HUES48 (cell line): ENCODE measurements at regions not wholly inside any gene's neighbourhood (a gene's known extent, or its start where the extent isn't known, plus 50 kb on each side); places are given as distances from the start of the nearest gene placed in this dataset.
"Not testable (repeated sequence)": the region's sequence is repeated elsewhere in the genome, so short reads cannot be mapped to it uniquely, and the experiment has no call there.

Source experiments
- H3K27ac ChIP-seq: one replicate; pipeline ENCODE4 v1.7.0; 2013; ENCODE audit warnings: low read depth, low read length, inconsistent platforms
- H3K27me3 ChIP-seq: 2 replicates; pipeline ENCODE4 v1.6.1; 2013; ENCODE audit warnings: mild to moderate bottlenecking, low read length; ENCODE audit not compliant: control insufficient read depth, insufficient read depth
- H3K36me3 ChIP-seq: 2 replicates; pipeline ENCODE4 v1.6.1; 2013; ENCODE audit warnings: low read length; ENCODE audit not compliant: control insufficient read depth, insufficient read depth
- H3K4me1 ChIP-seq: 2 replicates; pipeline ENCODE4 v1.6.1; 2013; ENCODE audit warnings: mild to moderate bottlenecking, low read length; ENCODE audit not compliant: control insufficient read depth, insufficient read depth
- H3K4me3 ChIP-seq: 2 replicates; pipeline ENCODE4 v1.5.1; 2013; ENCODE audit warnings: mild to moderate bottlenecking, low read depth, low read length
- H3K9ac ChIP-seq: 2 replicates; pipeline ENCODE4 v1.6.1; 2013; ENCODE audit warnings: mild to moderate bottlenecking, low read depth, low read length, moderate library complexity
- H3K9me3 ChIP-seq: 2 replicates; pipeline ENCODE4 v1.6.1; 2013; ENCODE audit warnings: low read length; ENCODE audit not compliant: control insufficient read depth, insufficient read depth

GRCh38 chr9:759983-760736, 81.3 kb upstream of the DMRT1 start:
- no peak overlapping the region for H3K27ac ChIP-seq
- no peak overlapping the region for H3K9ac ChIP-seq
- H3K4me1 ChIP-seq: peaks cover 2% of the 10 kb centered on the region; the same call in 1 of the 2 replicates
- no peaks in the 10 kb centered on the region for H3K36me3 ChIP-seq
- H3K4me3 ChIP-seq: no peak overlapping the region
- H3K27me3 ChIP-seq: no peaks in the 10 kb centered on the region
- no peaks in the 10 kb centered on the region for H3K9me3 ChIP-seq

- Histone ChIP-seq H3K4me1 (peaks cover 7% of the 10 kb centered on the region; the same call in 1 of the 2 replicates), H3K4me3 (no peak overlapping the region)
These were observed 80.2 kb upstream of the DMRT1 start for GRCh38 chr9:761176-761792.

DNA sequence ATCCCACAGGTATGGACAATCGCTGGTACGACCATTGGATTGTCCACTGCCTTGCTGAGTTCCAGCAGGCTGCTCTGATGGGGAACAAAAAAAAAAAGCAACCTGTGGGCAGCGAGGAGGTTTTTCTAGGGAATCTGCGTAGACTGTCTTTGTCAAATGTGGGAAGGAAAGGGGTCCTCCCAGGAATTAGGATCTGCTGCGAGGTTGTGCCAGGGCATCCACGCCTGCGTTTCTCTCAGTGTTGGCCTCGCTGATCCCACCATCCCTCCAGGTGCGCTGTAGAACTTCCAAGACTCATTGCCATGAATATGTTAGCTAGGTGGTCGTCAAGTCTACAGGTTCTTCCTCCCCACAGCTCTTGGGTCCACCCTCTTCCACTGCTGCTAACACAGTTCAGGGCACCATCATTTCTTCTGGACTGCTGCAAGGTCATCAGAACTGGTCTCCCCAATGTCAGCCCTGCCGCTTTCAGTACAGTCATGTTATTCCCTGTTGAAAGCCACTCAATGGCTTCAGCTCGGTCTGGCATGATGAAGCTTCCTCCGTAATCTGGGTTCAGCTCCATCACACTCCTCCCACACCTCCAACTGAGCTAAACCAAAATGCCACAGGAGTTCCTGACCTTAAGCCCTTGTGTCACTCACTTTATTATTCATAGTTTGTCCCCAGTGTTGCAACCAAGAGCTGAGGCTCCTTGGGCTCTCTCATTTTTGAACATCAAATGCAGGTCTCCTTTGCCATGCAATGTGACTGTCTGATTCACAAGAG, 79.5 kb upstream of the DMRT1 start:
- H3K36me3 ChIP-seq: no peaks in the 10 kb centered on the region

More at GRCh38 chr9:761176-761792, 80.2 kb upstream of the DMRT1 start:
- Histone ChIP-seq H3K9ac (no peak overlapping the region), H3K27me3 (no peaks in the 10 kb centered on the region), H3K36me3 (no peaks in the 10 kb centered on the region), H3K27ac (no peak overlapping the region), H3K9me3 (no peaks in the 10 kb centered on the region)

GRCh38 chr9:763692-764091, 77.8 kb upstream of the DMRT1 start:
- Histone ChIP-seq H3K4me1 (peaks cover 7% of the 10 kb centered on the region; the same call in 1 of the 2 replicates), H3K4me3 (no peak overlapping the region), H3K9ac (no peak overlapping the region), H3K27ac (no peak overlapping the region), H3K36me3 (no peaks in the 10 kb centered on the region), H3K27me3 (no peaks in the 10 kb centered on the region), H3K9me3 (no peaks in the 10 kb centered on the region; the same call in 1 of the 2 replicates)

More for the DNA sequence above, 79.5 kb upstream of the DMRT1 start:
- H3K27me3 ChIP-seq: no peaks in the 10 kb centered on the region
- H3K27ac ChIP-seq: no peak overlapping the region
- H3K9ac ChIP-seq: no peak overlapping the region
- H3K9me3 ChIP-seq: no peaks in the 10 kb centered on the region; the same call in 1 of the 2 replicates
- no peak overlapping the region for H3K4me3 ChIP-seq
- peaks cover 7% of the 10 kb centered on the region; the same call in 1 of the 2 replicates for H3K4me1 ChIP-seq

- no peak overlapping the region for H3K27ac ChIP-seq
- no peaks in the 10 kb centered on the region for H3K36me3 ChIP-seq
- H3K4me3 ChIP-seq: no peak overlapping the region
- no peaks in the 10 kb centered on the region; the same call in 1 of the 2 replicates for H3K9me3 ChIP-seq
- H3K9ac ChIP-seq: no peak overlapping the region
- H3K4me1 ChIP-seq: peaks cover 7% of the 10 kb centered on the region; the same call in 1 of the 2 replicates
- no peaks in the 10 kb centered on the region for H3K27me3 ChIP-seq
These were observed 77.4 kb upstream of the DMRT1 start for GRCh38 chr9:764105-764524.

DNA sequence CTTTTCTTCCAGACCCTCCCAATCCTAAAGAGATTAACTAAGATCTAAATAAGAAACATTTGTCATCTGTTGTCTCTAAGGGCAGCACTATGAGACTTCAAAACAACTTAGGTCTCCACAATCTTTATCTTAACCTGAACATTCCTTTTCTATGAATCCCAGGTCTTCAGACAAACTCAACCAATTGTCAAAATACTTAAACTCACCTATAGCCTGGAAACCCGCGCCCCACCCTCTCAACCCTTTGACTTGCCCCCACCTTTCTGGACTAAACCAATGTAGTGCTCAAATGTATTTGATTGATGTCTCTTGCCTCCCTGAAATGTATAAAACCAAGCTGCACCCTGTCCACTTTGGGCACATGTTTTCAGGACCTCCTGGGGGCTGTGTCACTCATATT, 76.5 kb upstream of the DMRT1 start:
- Histone ChIP-seq H3K27ac (no peak overlapping the region), H3K36me3 (no peaks in the 10 kb centered on the region), H3K27me3 (no peaks in the 10 kb centered on the region), H3K4me3 (no peak overlapping the region), H3K9me3 (no peaks in the 10 kb centered on the region; the same call in 1 of the 2 replicates), H3K9ac (no peak overlapping the region), H3K4me1 (peaks cover 7% of the 10 kb centered on the region; the same call in 1 of the 2 replicates)

- not testable (repeated sequence) for H3K4me3 ChIP-seq, H3K27me3 ChIP-seq, H3K36me3 ChIP-seq, H3K27ac ChIP-seq, H3K9me3 ChIP-seq, H3K4me1 ChIP-seq, H3K9ac ChIP-seq
These were observed 74.4 kb upstream of the DMRT1 start for GRCh38 chr9:767061-767561.

DNA sequence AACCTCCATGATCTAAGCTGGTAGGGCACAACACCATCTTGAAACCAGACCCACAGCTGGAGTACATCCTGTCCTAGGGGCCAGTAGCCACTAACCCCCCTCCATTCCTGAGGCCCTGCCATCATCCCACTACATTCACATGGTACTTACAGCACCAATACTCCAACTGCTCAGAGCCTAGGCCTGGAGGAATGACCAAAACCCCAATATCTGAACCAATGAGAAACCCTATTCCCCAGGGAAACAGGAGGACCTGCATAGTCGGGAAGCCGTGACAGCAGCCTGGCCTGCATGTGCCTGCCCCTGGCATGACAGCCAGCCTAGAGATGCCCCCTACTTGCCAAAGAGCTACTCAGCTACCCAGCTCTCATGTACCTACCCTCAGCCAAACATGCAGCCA, 65.4 kb upstream of the DMRT1 start:
- Histone ChIP-seq H3K9ac (no peak overlapping the region), H3K36me3 (no peaks in the 10 kb centered on the region), H3K27me3 (no peaks in the 10 kb centered on the region), H3K9me3 (peaks cover 4% of the 10 kb centered on the region; the same call in 1 of the 2 replicates), H3K4me1 (peaks cover 8% of the 10 kb centered on the region), H3K27ac (no peak overlapping the region), H3K4me3 (no peak overlapping the region)

GRCh38 chr9:777978-778377, 63.5 kb upstream of the DMRT1 start:
- Histone ChIP-seq H3K27me3 (no peaks in the 10 kb centered on the region), H3K9ac (no peak overlapping the region)

GRCh38 chr9:784202-784601, 57.3 kb upstream of the DMRT1 start:
- no peak overlapping the region for H3K27ac ChIP-seq
- H3K27me3 ChIP-seq: no peaks in the 10 kb centered on the region
- no peak overlapping the region for H3K4me3 ChIP-seq
- no peaks in the 10 kb centered on the region for H3K9me3 ChIP-seq
- H3K36me3 ChIP-seq: no peaks in the 10 kb centered on the region
- peaks cover 15% of the 10 kb centered on the region for H3K4me1 ChIP-seq
- no peak overlapping the region for H3K9ac ChIP-seq

More at GRCh38 chr9:777978-778377, 63.5 kb upstream of the DMRT1 start:
- H3K4me3 ChIP-seq: no peak overlapping the region
- H3K27ac ChIP-seq: no peak overlapping the region
- H3K9me3 ChIP-seq: peaks cover 4% of the 10 kb centered on the region; the same call in 1 of the 2 replicates
- H3K36me3 ChIP-seq: no peaks in the 10 kb centered on the region
- H3K4me1 ChIP-seq: peaks cover 8% of the 10 kb centered on the region
